Keratinocyte (primary cell): ENCODE measurements at regions not wholly inside any gene's neighbourhood (a gene's known extent, or its start where the extent isn't known, plus 50 kb on each side); places are given as distances from the start of the nearest gene placed in this dataset.

ENCODE experiments used
- DNase-seq: peaks from one replicate; pipeline ENCODE4 v3.0.0-alpha.2; 2011; ENCODE audit warnings: low read depth, missing footprints, low spot score
- FAIRE-seq: peaks from 2 replicates; lab custom pipeline; 2011; peaks lifted over from hg19 to GRCh38; lab: Jason Lieb, UNC
- H2AFZ ChIP-seq: 2 replicates; pipeline ENCODE4 v1.6.0; 2012; ENCODE audit warnings: low read length, control low read depth, inconsistent platforms; ENCODE audit not compliant: control insufficient read depth
- H3K27ac ChIP-seq: 2 replicates; pipeline ENCODE4 v1.5.1; 2011; ENCODE audit warnings: low read length; ENCODE audit not compliant: control insufficient read depth, insufficient read depth
- H3K27me3 ChIP-seq: 3 replicates; pipeline ENCODE4 v1.6.0; 2011; ENCODE audit warnings: low read length; ENCODE audit not compliant: control insufficient read depth, insufficient read depth; ENCODE audit errors: extremely low read depth
- H3K36me3 ChIP-seq, 2 experiments: 2 replicates in 1 of 2; 3 replicates in 1 of 2; pipeline ENCODE4 v1.5.1; 2011; ENCODE audit warnings: low read length in 2 of 2, mild to moderate bottlenecking in 1 of 2; ENCODE audit not compliant: control insufficient read depth in 2 of 2, insufficient read depth in 2 of 2; ENCODE audit errors: extremely low read depth in 1 of 2
- H3K4me1 ChIP-seq: 3 replicates; pipeline ENCODE4 v1.5.1; 2011; ENCODE audit warnings: low read length; ENCODE audit not compliant: control insufficient read depth, insufficient read depth; ENCODE audit errors: extremely low read depth
- H3K4me2 ChIP-seq: 3 replicates; pipeline ENCODE4 v1.6.0; 2011; ENCODE audit warnings: low read depth, low read length; ENCODE audit not compliant: control insufficient read depth, insufficient read depth; ENCODE audit errors: extremely low read depth
- H3K4me3 ChIP-seq, 3 experiments: fragments of 200-600 bp in 1 of 3; sonication (generic) in 1 of 3; 2 replicates in 2 of 3; 3 replicates in 1 of 3; pipeline ENCODE4 v1.5.1; 2011 to 2016; ENCODE audit warnings: low read length in 3 of 3, mild to moderate bottlenecking in 3 of 3, control low read depth in 2 of 3, inconsistent platforms in 1 of 3, low read depth in 1 of 3, mixed read lengths in 1 of 3, mixed run types in 1 of 3, moderate library complexity in 1 of 3; ENCODE audit not compliant: control insufficient read depth in 2 of 3, insufficient read depth in 2 of 3; ENCODE audit errors: extremely low read depth in 1 of 3
- H3K79me2 ChIP-seq: 2 replicates; pipeline ENCODE4 v1.6.0; 2012; ENCODE audit warnings: low read length; ENCODE audit not compliant: control insufficient read depth, insufficient read depth
- H3K9ac ChIP-seq: 3 replicates; pipeline ENCODE4 v1.6.0; 2011; ENCODE audit warnings: low read length; ENCODE audit not compliant: control insufficient read depth, insufficient read depth; ENCODE audit errors: extremely low read depth
- H3K9me1 ChIP-seq: 3 replicates; pipeline ENCODE4 v1.6.0; 2011; ENCODE audit warnings: low read length; ENCODE audit not compliant: control insufficient read depth, insufficient read depth; ENCODE audit errors: extremely low read depth
- H3K9me3 ChIP-seq: 2 replicates; pipeline ENCODE4 v1.5.1; 2012; ENCODE audit warnings: low read depth, low read length; ENCODE audit not compliant: control insufficient read depth
- H4K20me1 ChIP-seq: 3 replicates; pipeline ENCODE4 v1.6.0; 2011; ENCODE audit warnings: low read length; ENCODE audit not compliant: control insufficient read depth, insufficient read depth; ENCODE audit errors: extremely low read depth
- CTCF ChIP-seq, 3 experiments: IDR thresholded peaks in 1 of 3; conservative IDR thresholded peaks in 1 of 3; optimal IDR thresholded peaks in 1 of 3; 2 replicates in 2 of 3; 3 replicates in 1 of 3; pipeline versions ENCODE3 to v1.5.1; 2011; ENCODE audit warnings: low read length in 3 of 3, mild to moderate bottlenecking in 3 of 3, moderate library complexity in 2 of 3, control low read depth in 1 of 3, inconsistent platforms in 1 of 3; ENCODE audit not compliant: insufficient read depth in 2 of 3; ENCODE audit errors: extremely low read depth in 1 of 3
- EZH2 ChIP-seq: IDR thresholded peaks from one replicate; pipeline ENCODE4 v1.6.1; 2012; ENCODE audit warnings: inconsistent platforms, mild to moderate bottlenecking, low read length, moderate library complexity
- dilution Hi-C: fragments of 300-500 bp; cut with MboI; formaldehyde crosslinking; loops from one replicate; pipeline ENCODE4 v1.7.0; 2020; ENCODE audit warnings: low sequenced_read_pairs; ENCODE audit not compliant: extremely low pct_ligation_motif_present

DNA sequence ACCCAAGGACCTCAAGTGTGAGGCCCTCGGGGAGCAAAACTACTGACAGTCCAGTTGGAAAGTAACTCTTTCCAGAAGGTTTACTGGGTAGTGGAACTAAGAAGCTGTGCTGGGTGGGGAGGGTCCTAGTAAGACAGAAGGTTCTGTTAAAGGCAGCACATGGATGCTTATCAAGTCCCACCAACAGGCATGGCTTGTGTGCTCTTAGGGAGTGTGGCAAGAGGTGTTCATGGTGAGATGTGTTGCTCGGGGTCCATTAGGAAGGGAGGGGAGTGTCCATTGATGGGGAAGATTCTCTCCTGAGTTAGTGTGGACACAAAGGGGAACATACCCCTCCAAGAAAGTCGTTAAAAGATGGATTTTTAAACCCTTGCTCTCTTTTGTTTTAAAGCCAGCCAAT lies 120.6 kb downstream of the LY86 start:
- H3K79me2 ChIP-seq = no peaks in the 10 kb centered on the region
- FAIRE-seq (no peak), DNase-seq (no peak)
- H3K4me1 ChIP-seq = peaks cover 37% of the 10 kb centered on the region
- no peak for TF ChIP-seq CTCF (optimal IDR thresholded peaks at IDR 0.05 in 1 of 3, IDR thresholded peaks at IDR 0.05 in 1 of 3, conservative IDR thresholded peaks at IDR 0.05 in 1 of 3; ENCODE audit: extremely low read depth in 1 of 3, insufficient read depth in 2 of 3, low read length in 3 of 3)
- no peak for TF ChIP-seq EZH2
- dilution Hi-C loops = no loop called here
- no peaks in the 10 kb centered on the region for H3K9me3 ChIP-seq
- H4K20me1 ChIP-seq = no peaks in the 10 kb centered on the region
- H2AFZ ChIP-seq = no peak overlapping the region
- peaks cover 3% of the 10 kb centered on the region for H3K9me1 ChIP-seq
- no peak overlapping the region for H3K4me3 ChIP-seq
- H3K9ac ChIP-seq = no peak overlapping the region
- no peaks in the 10 kb centered on the region for H3K27me3 ChIP-seq
- no peak overlapping the region for H3K4me2 ChIP-seq
- H3K36me3 ChIP-seq = no peaks in the 10 kb centered on the region
- no peak overlapping the region for H3K27ac ChIP-seq

DNA sequence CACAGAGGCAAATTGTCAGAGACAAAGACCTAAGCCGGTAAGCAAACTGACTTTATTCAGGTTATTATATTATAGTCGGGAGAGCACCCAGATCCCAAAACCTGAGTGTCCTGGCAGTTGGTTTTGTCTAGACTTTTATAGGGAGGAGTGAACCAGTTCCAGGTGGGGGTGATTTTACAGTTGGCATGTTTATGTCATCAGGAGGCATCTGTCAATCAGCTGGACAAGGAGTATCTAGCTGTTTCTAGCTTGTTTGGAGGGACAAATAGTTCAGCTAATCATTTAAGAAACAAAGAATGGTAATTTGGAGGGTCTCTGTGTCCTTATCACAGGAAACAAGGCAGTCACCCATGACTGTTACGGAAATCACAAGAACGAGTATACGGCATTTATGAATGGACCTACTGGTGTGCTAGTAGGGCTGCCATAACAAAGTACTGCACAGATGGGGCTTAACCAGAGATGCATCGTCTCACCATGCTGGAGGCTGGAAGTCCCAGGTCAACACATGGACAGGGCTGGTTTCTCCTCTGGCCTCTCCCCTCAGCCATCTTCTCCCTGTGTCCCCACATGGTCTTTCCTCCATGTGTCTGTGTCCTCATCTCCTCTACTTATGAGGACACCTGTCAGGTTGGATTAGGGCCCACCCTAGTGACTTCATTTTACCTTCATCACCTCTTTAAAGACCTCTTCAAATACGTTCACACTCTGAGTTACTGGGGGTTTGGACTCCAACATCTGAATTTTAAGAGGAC lies 122.7 kb downstream of the LY86 start:
- no peaks in the 10 kb centered on the region for H3K79me2 ChIP-seq
- no peak for TF ChIP-seq CTCF (optimal IDR thresholded peaks at IDR 0.05 in 1 of 3, IDR thresholded peaks at IDR 0.05 in 1 of 3, conservative IDR thresholded peaks at IDR 0.05 in 1 of 3; ENCODE audit: extremely low read depth in 1 of 3, insufficient read depth in 2 of 3, low read length in 3 of 3)
- no peak for TF ChIP-seq EZH2
- H3K4me1 ChIP-seq = peaks cover 24% of the 10 kb centered on the region
- H3K9me3 ChIP-seq = no peaks in the 10 kb centered on the region
- H3K4me2 ChIP-seq = no peak overlapping the region
- H3K9me1 ChIP-seq = peaks cover 3% of the 10 kb centered on the region
- no peaks in the 10 kb centered on the region for H3K36me3 ChIP-seq
- no peaks in the 10 kb centered on the region for H3K27me3 ChIP-seq
- H3K4me3 ChIP-seq = no peak overlapping the region
- FAIRE-seq = no peak
- dilution Hi-C loops = no loop called here
- no peak for DNase-seq
- H2AFZ ChIP-seq = no peak overlapping the region
- no peaks in the 10 kb centered on the region for H4K20me1 ChIP-seq
- H3K27ac ChIP-seq = no peak overlapping the region
- H3K9ac ChIP-seq = no peak overlapping the region
